ENCODE measurements at regions not wholly inside any gene's neighbourhood (a gene's known extent, or its start where the extent isn't known, plus 50 kb on each side); places are given as distances from the start of the nearest gene placed in this dataset.
"Not testable (repeated sequence)": the region's sequence is repeated elsewhere in the genome, so short reads cannot be mapped to it uniquely, and the experiment has no call there.

- DNase-seq (ENCODE audit: low read depth), result no peak
Observed at GRCh38 chr5:142542078-142542477, 143.8 kb downstream of the FGF1 start.

GRCh38 chr5:142540922-142541422 is 144.9 kb downstream of the FGF1 start:
- peak; percentile 92 for DNase-seq (ENCODE audit: low read depth)

- DNase-seq (ENCODE audit: low read depth), result no peak
Observed at GRCh38 chr5:142539154-142539740, 146.6 kb downstream of the FGF1 start.

GRCh38 chr5:142537938-142538337 is 148.0 kb downstream of the FGF1 start:
- peak; percentile 39 for DNase-seq (ENCODE audit: low read depth)

- no peak for DNase-seq (ENCODE audit: low read depth)
Observed at GRCh38 chr5:142532781-142533176, 153.1 kb downstream of the FGF1 start.

- DNase-seq (ENCODE audit: low read depth), result no peak
Observed at GRCh38 chr5:142531977-142532780, 153.7 kb downstream of the FGF1 start.

- no peak for DNase-seq (ENCODE audit: low read depth)
Observed at GRCh38 chr5:142530904-142531303, 155.0 kb downstream of the FGF1 start.

GRCh38 chr5:142529626-142530278 is 156.1 kb downstream of the FGF1 start:
- peak; percentile 70 for DNase-seq (ENCODE audit: low read depth)

- DNase-seq (ENCODE audit: low read depth), result peak; percentile 52
Observed at GRCh38 chr5:142527664-142528295, 158.1 kb downstream of the FGF1 start.

- DNase-seq (ENCODE audit: low read depth), result no peak
Observed at GRCh38 chr5:142527234-142527633, 158.7 kb downstream of the FGF1 start.

GRCh38 chr5:142522983-142523382 is 162.9 kb downstream of the FGF1 start:
- no peak for DNase-seq (ENCODE audit: low read depth)

GRCh38 chr5:142521706-142522105 is 164.2 kb downstream of the FGF1 start:
- DNase-seq (ENCODE audit: low read depth), result no peak

GRCh38 chr5:142520885-142521284 is 165.0 kb downstream of the FGF1 start:
- peak; percentile 79 for DNase-seq (ENCODE audit: low read depth)

GRCh38 chr5:142519913-142520312 is 166.0 kb downstream of the FGF1 start:
- not testable (repeated sequence) for DNase-seq (ENCODE audit: low read depth)

GRCh38 chr5:142517840-142518239 is 168.1 kb downstream of the FGF1 start:
- DNase-seq (ENCODE audit: low read depth), result no peak

- DNase-seq (ENCODE audit: low read depth), result no peak
Observed at GRCh38 chr5:142516732-142517131, 169.2 kb downstream of the FGF1 start.

- DNase-seq (ENCODE audit: low read depth), result peak; percentile 32
Observed at GRCh38 chr5:142515036-142515435, 170.9 kb downstream of the FGF1 start.

GRCh38 chr5:142514196-142514595 is 171.7 kb downstream of the FGF1 start:
- DNase-seq (ENCODE audit: low read depth), result peak; percentile 47

- peak; percentile 94 for DNase-seq (ENCODE audit: low read depth)
Observed at GRCh38 chr5:142512043-142513042, 173.5 kb downstream of the FGF1 start.

- DNase-seq (ENCODE audit: low read depth), result no peak
Observed at GRCh38 chr5:142511358-142511757, 174.5 kb downstream of the FGF1 start.

- DNase-seq (ENCODE audit: low read depth), result no peak
Observed at GRCh38 chr5:142509026-142509425, 176.9 kb downstream of the FGF1 start.

Data from EH (cell line).